ENCODE measurements at regions not wholly inside any gene's neighbourhood (a gene's known extent, or its start where the extent isn't known, plus 50 kb on each side); places are given as distances from the start of the nearest gene placed in this dataset.

- Mint-ChIP-seq H3K36me3 (ENCODE audit: insufficient read depth, unreplicated experiment) (no peaks in the 10 kb centered on the region), H3K27ac (ENCODE audit: unreplicated experiment) (peak overlapping the region; percentile 65), H3K27me3 (ENCODE audit: unreplicated experiment) (no peaks in the 10 kb centered on the region), H3K4me3 (ENCODE audit: low read depth, unreplicated experiment) (peak overlapping the region; percentile 35), H3K4me1 (ENCODE audit: low read depth, unreplicated experiment) (peaks cover 53% of the 10 kb centered on the region), H3K9me3 (ENCODE audit: low read depth, unreplicated experiment) (peaks cover 2% of the 10 kb centered on the region)
- BruUV-seq (replicated peaks), result no TSS peak
- TF ChIP-seq CTCF (IDR thresholded peaks at IDR 0.05; ENCODE audit: unreplicated experiment), result no peak
- no peak for DNase-seq
- intact Hi-C loops (cut with micrococcal nuclease; ENCODE audit: unreplicated experiment), result loop anchor here (2.0 kb wide), 1 partner anchor 67 kb away; no protein-coding TSS in a partner anchor
- CTCF ChIA-PET, result interaction anchor here (1.2 kb wide), 1 partner anchor 67 kb away, joined by 6 read pairs; no protein-coding TSS in a partner anchor
Measured at GRCh38 chr3:5321666-5322340, 134.3 kb downstream of the EDEM1 start.

DNA sequence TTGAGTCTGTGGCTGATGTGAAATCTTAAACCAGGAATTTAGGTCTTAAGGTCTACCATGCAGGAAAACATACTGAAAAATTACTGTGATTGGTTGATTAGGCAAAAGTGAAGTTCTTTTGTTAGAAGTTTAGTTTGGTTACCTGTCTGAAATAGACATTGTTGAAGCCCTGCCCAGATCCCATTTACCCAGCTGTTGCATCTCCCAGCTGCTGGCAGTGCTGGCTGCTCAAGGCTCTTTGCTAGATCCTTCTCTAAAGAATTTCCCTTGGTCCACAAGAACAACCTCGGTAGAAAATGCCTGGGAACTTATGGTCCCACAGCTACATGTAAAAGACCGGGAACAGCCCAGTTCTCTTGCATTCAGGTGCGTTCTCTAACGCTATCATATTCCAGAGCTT lies 137.3 kb downstream of the EDEM1 start:
- no peak for DNase-seq
- Mint-ChIP-seq H3K27ac (ENCODE audit: unreplicated experiment) (no peak overlapping the region), H3K4me3 (ENCODE audit: low read depth, unreplicated experiment) (no peak overlapping the region), H3K9me3 (ENCODE audit: low read depth, unreplicated experiment) (peaks cover 2% of the 10 kb centered on the region), H3K27me3 (ENCODE audit: unreplicated experiment) (no peaks in the 10 kb centered on the region), H3K36me3 (ENCODE audit: insufficient read depth, unreplicated experiment) (no peaks in the 10 kb centered on the region), H3K4me1 (ENCODE audit: low read depth, unreplicated experiment) (peaks cover 24% of the 10 kb centered on the region)
- CTCF ChIA-PET, result no interaction called here
- TF ChIP-seq CTCF (IDR thresholded peaks at IDR 0.05; ENCODE audit: unreplicated experiment), result no peak
- intact Hi-C loops (cut with micrococcal nuclease; ENCODE audit: unreplicated experiment), result no loop called here
- no TSS peak for BruUV-seq (replicated peaks)

DNA sequence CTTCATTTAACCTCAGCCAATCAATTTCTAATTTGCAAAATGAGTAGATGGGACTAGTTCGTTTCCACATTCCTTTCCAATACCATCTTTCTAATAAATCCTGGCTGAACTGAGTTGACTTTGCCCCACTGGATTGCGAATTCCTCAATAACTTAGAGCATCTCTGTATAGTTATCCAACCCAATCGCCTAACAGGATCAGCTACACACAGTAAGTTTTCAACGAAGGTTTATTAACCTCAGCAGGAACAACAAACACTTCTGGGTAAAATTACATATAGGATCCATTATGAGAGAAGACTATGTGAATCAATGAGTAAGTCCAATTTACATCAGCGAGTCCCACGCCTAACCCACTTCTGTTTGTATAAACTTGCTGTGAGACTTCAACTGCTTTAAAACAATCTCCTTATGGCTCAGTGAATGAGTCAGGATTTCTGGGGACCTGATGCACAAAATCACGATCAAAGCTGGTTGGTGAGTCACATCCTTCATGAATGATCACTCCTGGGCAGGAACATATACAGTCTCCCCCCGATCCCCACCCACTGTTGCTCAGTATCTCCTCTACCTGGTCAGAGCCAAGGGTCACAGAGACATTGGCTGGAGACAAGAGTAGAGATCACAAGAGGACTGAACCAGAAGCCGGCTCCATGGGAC lies 142.8 kb downstream of the EDEM1 start:
- CTCF ChIA-PET, result no interaction called here
- H3K27ac Mint-ChIP-seq (ENCODE audit: unreplicated experiment), result peak overlapping the region; percentile 69
- peak; percentile 34 for DNase-seq
- H3K4me3 Mint-ChIP-seq (ENCODE audit: low read depth, unreplicated experiment), result no peak overlapping the region
- BruUV-seq (replicated peaks), result no TSS peak
- intact Hi-C loops (cut with micrococcal nuclease; ENCODE audit: unreplicated experiment), result no loop called here
- H3K27me3 Mint-ChIP-seq (ENCODE audit: unreplicated experiment), result no peaks in the 10 kb centered on the region
- peaks cover 8% of the 10 kb centered on the region for H3K36me3 Mint-ChIP-seq (ENCODE audit: insufficient read depth, unreplicated experiment)
- peaks cover 2% of the 10 kb centered on the region for H3K9me3 Mint-ChIP-seq (ENCODE audit: low read depth, unreplicated experiment)
- TF ChIP-seq CTCF (IDR thresholded peaks at IDR 0.05; ENCODE audit: unreplicated experiment), result no peak
- peaks cover 25% of the 10 kb centered on the region for H3K4me1 Mint-ChIP-seq (ENCODE audit: low read depth, unreplicated experiment)

- intact Hi-C loops (cut with micrococcal nuclease; ENCODE audit: unreplicated experiment), result no loop called here
- no TSS peak for BruUV-seq (replicated peaks)
- no peak for TF ChIP-seq CTCF (IDR thresholded peaks at IDR 0.05; ENCODE audit: unreplicated experiment)
- H3K27ac Mint-ChIP-seq (ENCODE audit: unreplicated experiment), result peak overlapping the region; percentile 24
- H3K4me3 Mint-ChIP-seq (ENCODE audit: low read depth, unreplicated experiment), result no peak overlapping the region
- CTCF ChIA-PET, result no interaction called here
- H3K36me3 Mint-ChIP-seq (ENCODE audit: insufficient read depth, unreplicated experiment), result peaks cover 8% of the 10 kb centered on the region
- no peaks in the 10 kb centered on the region for H3K9me3 Mint-ChIP-seq (ENCODE audit: low read depth, unreplicated experiment)
- DNase-seq, result no peak
- H3K4me1 Mint-ChIP-seq (ENCODE audit: low read depth, unreplicated experiment), result peaks cover 25% of the 10 kb centered on the region
- H3K27me3 Mint-ChIP-seq (ENCODE audit: unreplicated experiment), result no peaks in the 10 kb centered on the region
Measured at GRCh38 chr3:5331567-5332269, 144.2 kb downstream of the EDEM1 start.

Data from Calu3 (cell line).